Erythroblast (primary cell): ENCODE measurements at regions not wholly inside any gene's neighbourhood (a gene's known extent, or its start where the extent isn't known, plus 50 kb on each side); places are given as distances from the start of the nearest gene placed in this dataset.

Source experiments
- DNase-seq, 2 experiments: peaks; one replicate each; lab custom pipeline; 2025; lab: John Stamatoyannopoulos, UW
- GATA1 ChIP-seq: IDR thresholded peaks from 2 replicates; pipeline ENCODE4 v1.6.1; 2011; ENCODE audit warnings: low read depth, mild to moderate bottlenecking, control low read depth, low read length, moderate library complexity
- POLR2A ChIP-seq: IDR thresholded peaks from 2 replicates; pipeline ENCODE4 v1.6.1; 2011; ENCODE audit warnings: mild to moderate bottlenecking, low read length

DNA sequence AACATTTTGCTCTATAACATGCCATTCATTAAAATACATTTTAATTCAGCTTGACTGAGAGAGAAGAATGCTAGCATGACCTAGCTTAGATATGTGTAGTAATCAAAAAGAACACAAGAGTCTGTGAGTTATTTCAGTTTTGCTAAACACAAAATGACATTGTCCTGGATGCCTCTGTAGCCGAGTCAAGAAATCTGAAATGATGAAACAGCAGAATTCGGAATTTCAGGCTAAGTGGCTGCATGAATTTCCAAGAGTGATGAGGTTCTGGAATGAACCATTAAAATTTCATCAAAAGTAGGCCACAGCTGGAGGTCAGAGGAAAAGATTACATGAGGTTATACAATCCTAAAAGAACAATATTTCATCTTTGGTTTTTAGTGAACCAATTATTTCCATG lies 79.1 kb upstream of the CXADR start:
- DNase-seq = no peak
- TF ChIP-seq POLR2A (no peak), GATA1 (no peak)

- TF ChIP-seq GATA1 (no peak), POLR2A (no peak)
- DNase-seq = no peak
These were observed 77.0 kb upstream of the CXADR start for GRCh38 chr21:17435565-17436543.

DNA sequence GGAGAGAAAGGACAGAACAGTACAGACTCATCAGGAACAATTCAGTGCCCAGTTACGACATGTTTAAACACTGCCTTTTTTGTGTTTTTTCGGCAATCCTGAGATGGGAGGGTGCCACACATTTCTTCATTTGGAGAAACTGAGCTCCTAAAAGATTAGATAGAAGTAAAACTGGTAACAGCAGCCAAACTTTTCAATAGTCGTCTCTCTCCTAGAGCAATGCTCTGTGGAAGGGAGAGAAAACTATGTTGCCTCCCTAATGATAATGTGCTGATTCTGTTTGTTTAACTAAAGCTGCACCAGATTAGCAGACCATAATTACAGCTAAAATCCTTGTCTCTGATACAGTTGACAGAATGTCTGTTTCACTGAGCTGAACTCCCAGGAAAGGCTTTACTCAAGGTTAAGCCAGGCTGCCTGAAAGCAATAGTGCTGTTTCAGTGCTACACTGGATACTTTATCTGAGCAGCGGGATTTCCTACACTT lies 76.2 kb upstream of the CXADR start:
- TF ChIP-seq POLR2A (no peak), GATA1 (no peak)
- no peak for DNase-seq

- DNase-seq = no peak
- TF ChIP-seq POLR2A (no peak), GATA1 (no peak)
These were observed 74.2 kb upstream of the CXADR start for GRCh38 chr21:17438635-17439034.

GRCh38 chr21:17440969-17441368 lies 71.9 kb upstream of the CXADR start:
- no peak for TF ChIP-seq POLR2A
- TF ChIP-seq GATA1 = no peak
- no peak for DNase-seq

GRCh38 chr21:17441370-17441769 lies 71.5 kb upstream of the CXADR start:
- TF ChIP-seq GATA1 (no peak), POLR2A (no peak)
- no peak for DNase-seq

DNA sequence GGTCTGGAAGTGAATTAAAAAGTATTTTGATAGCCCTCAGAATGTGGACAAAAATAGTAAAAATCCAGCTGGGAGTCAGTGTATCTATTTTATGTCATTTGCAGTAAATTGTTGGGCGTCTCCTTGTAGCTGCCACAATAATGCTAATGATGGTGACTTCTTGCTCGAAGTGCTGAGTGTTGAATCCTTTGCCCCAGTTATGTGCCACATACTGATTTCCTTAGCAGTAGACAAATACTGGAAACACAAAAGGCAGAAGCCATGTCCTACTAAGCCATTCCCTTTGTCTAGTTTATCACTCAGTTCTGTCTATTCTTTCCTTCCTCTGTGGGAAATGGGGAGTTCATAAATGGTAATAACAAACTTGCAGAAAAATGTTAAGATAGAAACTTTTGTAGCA lies 70.7 kb upstream of the CXADR start:
- TF ChIP-seq POLR2A (no peak), GATA1 (no peak)
- no peak for DNase-seq

DNA sequence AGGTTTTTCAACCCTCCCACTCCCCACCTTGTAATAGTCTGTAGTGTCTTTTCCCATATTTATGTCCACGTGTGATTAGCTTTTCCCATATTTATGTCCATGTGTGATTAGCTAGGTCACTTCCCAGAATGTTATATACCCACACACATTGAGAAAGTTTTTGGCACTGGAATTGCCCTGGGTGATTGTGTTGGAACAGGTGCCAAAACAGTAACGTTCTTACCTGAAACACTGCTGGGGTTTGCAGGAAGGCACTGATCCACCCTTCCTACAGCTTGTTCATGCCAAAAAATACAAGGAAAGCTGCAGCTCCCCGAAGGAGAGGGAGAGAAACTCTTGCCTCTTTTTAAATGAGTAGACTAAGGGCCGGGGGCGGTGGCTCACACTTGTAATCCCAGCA lies 68.0 kb upstream of the CXADR start:
- TF ChIP-seq POLR2A = no peak
- no peak for TF ChIP-seq GATA1
- DNase-seq = no peak

- DNase-seq = no peak
- TF ChIP-seq POLR2A (no peak), GATA1 (no peak)
These were observed 66.1 kb upstream of the CXADR start for GRCh38 chr21:17446737-17447136.

- DNase-seq = no peak
- TF ChIP-seq POLR2A (no peak), GATA1 (no peak)
These were observed 63.1 kb upstream of the CXADR start for GRCh38 chr21:17449701-17450100.

- no peak for DNase-seq
These were observed 61.4 kb upstream of the CXADR start for GRCh38 chr21:17451364-17451891.

DNA sequence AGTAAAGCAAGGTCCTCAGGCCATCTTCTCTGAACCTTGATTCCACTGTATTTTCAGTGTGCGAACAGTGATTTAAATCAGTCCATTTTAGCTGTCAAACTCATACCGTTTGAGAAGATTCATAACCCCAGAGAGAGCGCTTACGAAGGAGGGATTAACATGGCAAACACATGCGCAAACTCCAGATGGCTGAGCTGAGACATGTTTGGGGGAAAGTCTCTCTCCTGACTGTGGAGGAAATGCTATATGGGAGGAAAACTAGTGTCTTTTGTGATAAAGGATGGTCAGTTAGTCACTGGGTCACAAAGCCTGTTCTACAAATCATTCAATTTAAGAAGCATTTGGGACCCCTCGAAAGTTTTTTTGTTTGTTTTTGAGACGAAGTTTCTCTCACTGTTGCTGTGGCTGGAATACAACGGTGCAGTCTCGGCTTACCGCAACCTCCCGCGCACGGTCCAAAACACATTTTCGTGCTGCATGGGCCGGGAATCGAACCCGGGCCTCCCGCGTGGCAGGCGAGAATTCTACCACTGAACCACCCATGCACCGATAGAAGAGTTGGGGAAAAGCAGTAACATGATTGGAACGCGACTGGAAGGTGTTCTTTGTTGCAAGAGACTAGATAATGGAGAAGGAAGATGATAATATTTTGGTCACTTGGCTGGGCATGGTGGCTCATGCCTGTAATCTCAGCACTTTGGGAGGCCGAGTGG lies 58.4 kb upstream of the CXADR start:
- no peak for TF ChIP-seq POLR2A
- no peak for TF ChIP-seq GATA1

More at GRCh38 chr21:17451364-17451891, 61.4 kb upstream of the CXADR start:
- TF ChIP-seq POLR2A (no peak), GATA1 (no peak)

DNA sequence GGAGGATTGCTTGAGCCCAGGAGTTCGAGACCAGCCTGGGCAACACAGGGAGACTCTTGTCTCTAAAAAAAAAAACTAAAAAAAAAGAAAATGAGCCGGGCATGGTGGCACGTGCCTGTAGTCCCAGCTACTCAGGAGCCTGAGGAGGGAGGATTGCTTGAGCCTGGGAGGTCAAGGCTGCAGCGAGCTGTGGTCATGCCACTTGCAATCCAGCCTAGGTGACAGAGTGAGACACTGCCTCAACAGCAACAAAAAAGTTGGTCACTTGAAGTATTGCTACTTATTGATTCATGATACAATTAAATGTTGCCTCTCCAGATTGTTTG lies 57.9 kb upstream of the CXADR start:
- no peak for TF ChIP-seq POLR2A
- DNase-seq = no peak

More for the DNA sequence above, 58.4 kb upstream of the CXADR start:
- peak; percentile 61 to 69 for DNase-seq

- no peak for DNase-seq
- TF ChIP-seq GATA1 (no peak), POLR2A (no peak)
These were observed 57.4 kb upstream of the CXADR start for GRCh38 chr21:17455451-17455850.

DNA sequence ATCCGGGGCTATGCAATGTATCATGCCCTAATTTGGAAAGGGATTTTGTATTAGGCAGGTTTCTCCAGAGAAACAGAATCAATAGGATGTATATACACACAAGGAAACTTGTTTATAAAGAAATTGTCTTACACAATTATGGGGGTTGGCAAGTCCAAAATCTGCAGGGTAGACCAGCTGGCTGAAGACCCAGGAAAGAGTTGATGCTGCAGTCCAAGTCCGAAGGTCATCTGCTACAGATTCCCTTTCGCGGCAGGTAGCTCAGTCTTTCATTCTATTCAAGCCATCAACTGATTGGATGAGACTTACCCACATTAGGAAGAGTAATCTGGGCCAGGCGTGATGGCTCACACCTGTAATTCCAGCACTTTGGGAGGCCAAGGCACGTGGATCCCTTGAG lies 54.6 kb upstream of the CXADR start:
- TF ChIP-seq POLR2A (no peak), GATA1 (no peak)
- no peak for DNase-seq
